ENCODE measurements at regions not wholly inside any gene's neighbourhood (a gene's known extent, or its start where the extent isn't known, plus 50 kb on each side); places are given as distances from the start of the nearest gene placed in this dataset.

DNA sequence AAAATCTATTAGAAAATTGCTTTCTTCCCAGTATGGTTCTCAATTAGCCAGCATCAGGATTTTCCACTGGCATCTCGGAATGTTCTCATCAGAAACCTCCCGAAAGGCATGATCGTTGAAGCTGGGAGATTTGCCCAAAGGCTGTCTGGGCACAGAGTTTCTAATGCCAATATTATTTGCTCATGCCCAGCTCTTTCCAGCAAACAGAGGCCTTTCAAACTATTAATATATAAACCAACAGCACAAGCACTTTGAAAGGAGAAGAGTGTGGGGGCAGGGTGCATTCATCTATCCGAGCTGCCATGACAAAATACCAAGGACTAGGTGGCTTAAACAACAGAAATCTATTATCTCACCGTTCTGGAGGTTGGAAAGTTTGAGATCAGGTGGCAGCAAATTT lies 88.3 kb upstream of the MSX1 start:
- no peak for DNase-seq

DNA sequence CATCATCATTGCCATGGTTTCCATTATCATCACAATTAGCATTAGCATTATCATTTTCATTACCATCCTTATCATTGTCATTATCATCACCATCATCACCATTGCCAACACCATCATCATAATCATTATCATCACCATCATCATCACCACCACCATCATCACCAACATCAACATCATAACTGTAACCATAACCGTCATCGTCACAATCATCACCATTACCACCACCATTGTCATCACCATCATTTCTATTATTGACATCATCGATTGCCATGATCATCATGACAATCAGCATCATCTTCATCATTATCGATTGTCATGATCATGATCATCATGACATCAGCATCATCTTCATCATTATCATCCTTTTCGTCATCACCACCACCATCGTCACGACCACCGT lies 88.9 kb upstream of the MSX1 start:
- no peak for DNase-seq

DNA sequence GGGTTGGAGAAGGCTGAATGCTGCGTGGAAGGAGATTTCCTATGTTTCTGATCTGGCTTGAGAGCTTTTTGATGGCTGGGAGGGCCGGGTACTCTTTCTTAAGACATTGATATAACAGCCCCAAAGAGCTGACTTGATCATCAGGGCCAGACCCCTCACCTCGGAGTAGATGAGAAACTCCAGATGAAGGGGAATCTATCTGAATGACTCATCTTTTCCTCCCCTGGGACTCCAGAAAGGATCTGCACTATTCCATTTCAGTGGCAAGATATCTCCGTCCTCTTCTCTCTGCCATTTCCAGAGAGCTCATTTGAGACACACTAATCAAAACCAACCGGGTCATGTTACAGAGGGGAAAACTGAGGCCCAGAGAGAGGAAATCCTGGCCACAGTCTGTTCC lies 92.9 kb upstream of the MSX1 start:
- DNase-seq = no peak

DNA sequence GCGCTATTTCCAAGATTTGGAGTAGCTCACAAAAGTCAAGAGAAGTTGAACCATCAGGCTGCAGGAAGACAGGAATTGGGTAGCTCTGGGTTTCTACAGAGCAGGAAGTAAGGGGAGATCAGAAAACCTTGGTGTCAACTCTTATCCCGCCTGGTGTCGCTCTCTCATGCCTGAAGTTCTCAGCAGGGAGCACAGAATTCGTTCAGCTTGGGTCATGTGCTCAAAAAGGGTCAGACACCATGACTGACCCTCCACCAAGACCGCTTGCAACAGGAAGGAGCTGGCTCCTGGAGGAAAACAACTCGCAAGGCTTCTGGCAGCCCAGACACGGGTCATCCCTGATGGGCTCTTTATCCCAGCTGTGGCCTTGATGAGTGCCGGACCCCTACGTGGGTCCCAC lies 93.7 kb upstream of the MSX1 start:
- DNase-seq = no peak

DNA sequence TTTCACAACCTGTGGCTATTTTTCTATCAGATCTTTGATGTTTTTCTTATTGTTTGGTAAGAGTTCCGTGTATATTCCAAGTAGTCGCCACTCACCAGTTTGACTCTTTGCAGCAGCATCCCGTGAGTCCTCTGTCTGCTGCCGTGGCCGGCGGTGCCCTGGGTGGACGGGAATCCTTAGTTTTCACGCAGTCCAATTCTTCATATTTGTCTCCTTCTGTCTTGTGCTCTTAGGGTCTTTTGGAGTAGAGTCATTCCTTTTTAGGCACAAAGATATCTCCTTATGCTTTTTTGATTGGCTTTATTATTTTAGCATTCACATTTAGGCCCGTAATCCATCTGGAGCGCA lies 94.9 kb upstream of the MSX1 start:
- DNase-seq = no peak

DNA sequence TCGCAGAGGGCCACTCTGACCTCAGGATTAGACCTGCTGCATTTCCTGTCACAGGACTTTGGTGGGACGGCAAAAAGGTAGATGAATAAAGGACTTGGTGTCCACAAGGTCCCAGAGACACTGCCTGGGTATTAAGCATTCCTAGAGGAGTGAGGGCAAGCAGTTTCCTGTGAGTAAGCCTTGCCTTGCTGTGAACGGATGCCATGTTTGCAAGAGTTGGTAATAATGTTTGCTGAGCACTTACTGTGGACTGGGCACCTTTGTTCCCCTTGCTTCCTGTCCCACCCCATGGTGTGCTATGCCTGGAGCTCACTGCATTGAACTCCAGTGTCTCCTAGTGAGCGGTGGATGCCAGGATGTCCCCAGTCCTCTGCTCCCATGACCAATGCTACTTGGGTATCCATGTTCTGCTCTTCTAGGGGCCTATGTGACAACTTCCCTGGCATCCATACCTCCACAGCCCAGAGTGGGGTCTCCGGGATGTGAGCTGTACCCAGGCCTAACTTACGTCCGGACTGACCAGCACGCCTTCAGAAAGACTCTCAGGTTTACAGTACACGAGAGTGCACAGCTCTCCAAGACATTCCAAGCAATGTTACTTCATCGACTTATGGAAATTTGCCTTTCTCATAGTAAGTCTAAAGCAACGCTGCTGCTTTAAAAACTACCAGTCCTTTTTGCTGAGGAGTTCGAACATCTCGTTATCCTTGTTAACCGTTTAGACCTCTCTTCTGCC lies 95.5 kb upstream of the MSX1 start:
- DNase-seq = no peak

DNA sequence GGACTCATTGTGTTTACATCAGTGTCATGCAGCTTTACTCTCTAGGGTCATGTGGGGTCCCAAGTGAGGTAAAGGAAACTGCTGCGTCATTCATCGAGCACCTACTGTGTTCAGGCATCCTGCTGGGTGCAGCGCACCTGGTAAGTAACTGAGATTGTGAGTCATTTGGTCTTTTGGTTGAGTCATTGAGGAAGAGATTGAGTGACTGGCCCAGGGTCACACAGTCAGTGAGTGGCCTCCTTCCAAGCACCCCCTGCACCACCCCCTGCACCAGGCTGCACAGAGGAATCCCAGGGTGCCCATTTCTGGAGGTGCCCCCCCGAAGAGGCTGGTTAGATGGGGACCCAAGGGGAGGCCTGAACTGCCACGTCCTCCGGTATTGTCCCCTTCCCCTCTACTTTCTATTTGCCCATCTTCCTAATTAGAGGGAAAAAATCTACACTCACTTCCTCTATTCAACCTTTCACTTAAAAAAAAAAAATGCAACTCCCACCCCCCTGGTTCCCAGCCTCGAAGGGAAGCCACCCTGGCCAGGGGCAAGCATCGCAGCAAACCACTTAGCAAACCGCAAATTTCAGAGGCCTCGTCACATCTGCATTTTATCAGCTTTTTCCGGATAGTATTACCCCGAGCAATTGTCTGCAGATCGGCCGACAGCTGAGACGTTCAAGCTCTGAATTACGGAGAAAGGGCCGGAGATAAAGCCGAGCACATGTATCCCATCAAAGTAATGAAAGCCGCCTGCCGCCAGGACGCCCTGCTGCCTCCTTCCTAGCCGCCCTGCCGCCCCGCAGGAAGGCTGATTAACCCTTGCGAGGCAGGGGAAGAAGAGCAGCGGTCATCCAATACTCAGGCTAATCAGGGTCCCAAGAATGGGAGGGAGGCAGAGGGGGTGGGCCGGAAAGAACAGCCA lies 96.3 kb upstream of the MSX1 start:
- no peak for DNase-seq

DNA sequence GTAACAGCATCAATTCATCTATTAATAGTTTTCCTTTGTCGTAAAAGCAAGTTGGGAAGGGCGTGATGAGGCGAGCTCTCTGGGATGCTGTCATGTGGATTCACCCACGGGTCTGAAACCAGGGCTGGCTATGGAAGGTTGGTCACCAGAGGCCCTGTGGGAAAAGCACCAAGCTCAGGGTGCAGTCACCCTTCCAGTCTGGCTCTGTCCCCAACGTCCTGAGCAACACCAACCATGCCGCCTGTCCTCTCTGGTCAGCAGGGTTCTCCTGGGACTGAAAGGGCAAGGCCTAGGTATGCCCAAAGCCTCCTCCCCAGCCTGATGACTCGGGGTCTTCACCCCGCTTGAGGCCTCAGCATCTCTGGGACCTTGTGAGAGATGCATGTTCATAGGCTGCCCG lies 97.2 kb upstream of the MSX1 start:
- DNase-seq = no peak

DNA sequence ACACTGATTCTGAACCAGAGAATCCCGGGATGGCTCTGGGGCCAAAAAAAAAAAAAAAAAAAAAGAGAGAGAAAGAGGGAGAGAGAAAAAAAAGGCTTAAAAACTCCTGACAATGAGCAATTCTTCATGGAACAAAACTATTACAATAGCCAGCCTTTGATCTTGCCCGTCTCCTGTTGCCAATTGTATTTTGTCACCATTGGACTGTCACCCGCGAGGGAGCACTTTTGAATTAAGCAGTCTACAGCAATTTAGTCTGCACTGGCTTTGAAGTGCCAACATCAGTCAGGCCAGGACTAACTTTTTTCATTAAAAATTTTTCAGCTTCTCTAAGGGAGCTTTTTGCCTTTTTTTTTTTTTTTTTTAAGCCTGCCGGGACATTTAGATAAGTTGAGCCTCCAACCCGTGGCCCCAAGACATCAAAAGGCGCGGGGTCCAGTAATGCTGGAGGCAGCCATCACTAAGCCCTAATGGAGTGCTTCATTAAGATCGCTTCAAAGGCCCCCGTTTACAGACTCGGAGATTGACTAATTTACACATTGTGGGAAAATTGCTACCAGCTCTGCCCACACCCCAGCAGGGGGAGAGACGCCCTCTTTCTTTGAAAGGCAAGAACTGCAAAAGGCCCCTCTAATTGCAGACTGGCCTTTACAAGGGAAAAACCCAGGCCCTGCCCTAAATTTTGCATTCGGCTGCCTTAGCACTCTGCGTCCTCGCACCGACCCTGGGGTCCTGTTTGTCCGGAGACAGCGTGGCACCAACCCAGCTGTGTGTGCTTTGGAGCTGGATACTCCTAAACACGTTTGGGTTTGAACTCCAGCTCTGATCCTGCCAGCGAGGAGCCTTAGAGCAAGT lies 98.1 kb upstream of the MSX1 start:
- DNase-seq = no peak

DNA sequence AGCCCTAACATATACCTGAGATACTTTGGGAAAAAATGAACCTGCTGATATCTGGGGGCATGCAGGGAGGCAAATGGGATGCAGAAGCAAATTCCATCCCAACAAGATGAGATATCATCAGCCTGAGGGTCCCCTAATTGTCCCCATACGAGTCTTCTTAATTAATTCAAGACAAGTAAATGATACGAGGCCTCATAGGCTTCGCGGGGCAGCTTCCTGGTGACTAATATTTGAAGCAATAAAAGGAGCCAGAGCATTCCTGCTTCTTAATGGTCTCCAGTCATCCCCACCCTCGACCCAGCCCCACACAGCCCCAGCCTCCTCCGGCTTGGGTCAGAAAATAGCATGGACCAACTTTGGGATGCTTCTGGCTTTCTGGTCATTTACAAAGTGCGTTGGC lies 99.6 kb upstream of the MSX1 start:
- DNase-seq = no peak

DNA sequence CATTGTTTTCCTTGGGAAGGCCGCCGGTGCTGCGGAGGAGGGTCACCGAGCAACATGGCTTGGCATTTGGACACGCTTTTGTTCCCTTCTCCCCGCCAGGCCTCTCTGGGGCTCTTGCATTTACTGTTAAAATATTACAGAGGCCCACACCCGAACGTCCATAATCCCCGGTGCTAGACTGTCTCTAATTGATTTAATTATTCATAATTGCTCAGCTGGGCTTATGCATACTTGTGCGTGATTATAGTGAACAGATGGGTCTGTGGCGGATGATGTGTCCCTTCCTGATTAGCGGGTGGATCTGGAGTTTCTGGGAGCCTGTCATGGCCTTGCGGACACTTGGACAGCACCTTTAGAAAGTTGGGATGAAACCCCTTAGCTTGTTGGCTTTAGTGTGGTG lies 100.2 kb upstream of the MSX1 start:
- DNase-seq = no peak

DNA sequence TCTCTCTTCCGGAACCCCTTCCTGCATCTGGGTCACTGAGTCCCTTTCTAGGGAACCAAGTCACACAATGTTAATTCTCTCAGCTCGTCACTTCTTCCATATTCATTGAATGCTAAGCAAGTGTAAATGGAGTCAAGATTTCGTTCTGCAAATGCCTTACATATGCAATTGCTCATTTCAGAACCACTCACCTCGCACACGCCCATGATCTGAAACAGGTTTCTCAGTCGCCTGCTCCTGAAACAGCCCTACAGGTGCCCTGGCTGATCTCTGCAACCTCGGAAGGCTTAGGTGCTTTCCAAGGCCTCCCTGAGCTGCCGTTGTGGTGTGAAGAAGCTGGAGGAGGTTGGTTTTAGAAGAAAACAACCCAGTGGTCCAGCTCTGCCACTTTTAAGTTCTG lies 100.8 kb upstream of the MSX1 start:
- no peak for DNase-seq

DNA sequence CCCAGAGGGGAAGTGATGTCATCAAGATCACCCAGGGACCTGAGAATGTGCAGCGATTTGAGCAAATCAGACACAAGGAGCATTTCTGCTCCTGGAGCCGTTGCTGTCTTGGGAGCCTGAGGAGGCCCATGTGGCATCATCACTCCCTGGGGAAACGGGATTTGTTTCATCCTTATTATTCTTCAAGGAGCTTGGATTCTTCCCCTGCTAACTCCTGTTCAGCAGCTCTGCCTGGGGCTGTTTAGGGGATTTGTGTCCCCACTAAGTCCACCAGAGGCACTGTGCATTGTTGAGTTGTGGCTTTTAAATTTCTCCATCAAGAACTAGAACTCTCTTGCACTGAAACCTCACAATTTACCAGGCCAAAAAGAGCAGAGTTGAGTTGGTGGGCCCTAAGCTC lies 104.2 kb upstream of the MSX1 start:
- DNase-seq = no peak

DNA sequence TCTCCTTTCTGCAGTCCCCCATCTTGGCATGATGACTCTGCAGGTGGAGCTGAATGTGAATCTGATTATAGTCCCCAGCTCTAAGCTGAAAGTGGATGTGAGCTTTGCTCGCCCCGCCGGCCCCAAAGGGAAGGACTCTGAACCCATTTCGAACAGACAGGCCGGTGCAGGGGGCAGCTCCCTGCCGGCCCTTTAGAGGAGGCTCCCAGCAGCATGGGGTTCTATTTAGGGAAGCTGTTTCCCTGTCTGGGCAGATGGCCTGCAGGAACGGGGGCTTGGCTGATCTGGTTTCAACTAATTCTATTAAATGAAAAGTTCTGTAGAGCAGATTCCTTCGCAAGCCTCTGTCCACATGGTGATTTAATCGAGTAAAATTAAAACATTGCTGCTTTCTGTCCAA lies 104.8 kb upstream of the MSX1 start:
- no peak for DNase-seq

DNA sequence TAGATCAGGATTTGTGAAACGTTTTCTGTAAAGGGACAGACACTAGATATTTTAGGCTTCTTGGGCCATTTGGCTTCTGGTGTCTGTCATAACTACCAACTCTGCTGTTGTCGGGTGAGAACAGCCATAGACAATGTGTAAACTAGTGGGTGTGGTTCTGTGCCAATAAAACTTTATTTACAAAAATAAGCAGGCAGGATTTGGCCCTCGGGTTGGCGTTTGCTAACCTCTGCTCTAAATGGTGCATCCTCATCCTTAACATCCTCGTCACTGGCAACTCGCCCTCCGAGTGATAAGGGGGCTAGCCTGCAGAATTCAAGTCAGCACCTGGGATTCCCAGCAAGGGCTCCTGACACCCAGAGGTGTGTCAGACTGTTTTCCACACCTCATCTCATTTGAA lies 105.8 kb upstream of the MSX1 start:
- no peak for DNase-seq

DNA sequence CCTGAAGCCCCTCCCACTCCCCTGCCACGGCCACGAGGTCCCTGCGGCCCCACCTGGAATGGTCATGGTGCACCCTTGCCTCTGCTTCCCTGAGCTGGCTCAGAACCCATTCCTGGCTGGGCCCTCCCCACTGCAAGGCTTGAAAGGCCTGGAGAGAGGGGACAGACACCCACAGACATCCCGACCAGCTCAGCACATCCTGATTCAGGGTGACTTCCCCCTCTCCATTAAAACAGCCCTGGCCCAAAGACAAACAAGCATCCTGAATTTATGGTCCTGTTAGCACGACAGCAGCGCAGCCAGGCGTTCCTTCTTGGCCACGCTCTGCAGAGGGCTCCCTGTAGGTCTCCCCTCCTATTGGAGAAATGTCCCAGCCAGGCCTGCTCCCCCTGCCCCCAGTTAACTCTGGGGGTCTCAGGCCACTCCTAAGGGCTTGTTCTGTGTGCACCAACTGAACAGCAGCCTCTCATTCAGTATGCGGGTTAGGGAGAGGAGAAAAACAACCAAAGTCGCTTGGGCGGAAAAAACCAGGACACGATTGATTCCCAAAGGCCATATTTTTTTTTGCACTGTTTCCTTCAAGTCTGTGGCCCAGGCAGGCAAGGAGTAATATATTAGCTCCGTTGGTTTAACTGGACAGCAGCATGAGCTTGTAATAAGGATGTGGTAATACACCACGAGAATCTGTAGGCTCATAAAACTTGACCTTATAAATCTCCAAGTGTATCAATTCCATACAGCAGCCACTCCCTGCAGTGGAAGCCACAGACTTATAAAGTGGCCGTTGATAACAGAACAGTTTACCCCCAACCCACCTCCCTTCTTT lies 106.7 kb upstream of the MSX1 start:
- DNase-seq = no peak

DNA sequence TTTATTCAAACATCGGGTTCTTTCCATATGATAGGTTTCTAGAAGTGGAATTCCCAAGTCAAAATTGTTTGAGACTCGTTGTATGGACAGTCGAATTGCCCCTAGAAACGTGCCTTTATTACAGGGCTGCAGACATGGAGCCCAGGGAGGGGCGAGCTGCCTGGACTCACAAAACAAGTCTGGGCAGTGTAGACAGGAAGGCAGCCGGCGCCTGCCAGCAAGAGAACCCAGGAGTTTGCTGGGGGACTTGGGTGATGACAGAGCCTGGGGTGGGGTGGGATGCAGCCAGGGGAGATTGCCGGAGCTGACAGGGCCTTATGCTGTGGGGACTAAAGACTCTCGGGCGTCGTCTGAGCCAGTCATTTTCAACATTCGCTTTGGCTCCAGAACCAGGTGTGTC lies 107.4 kb upstream of the MSX1 start:
- DNase-seq = no peak

DNA sequence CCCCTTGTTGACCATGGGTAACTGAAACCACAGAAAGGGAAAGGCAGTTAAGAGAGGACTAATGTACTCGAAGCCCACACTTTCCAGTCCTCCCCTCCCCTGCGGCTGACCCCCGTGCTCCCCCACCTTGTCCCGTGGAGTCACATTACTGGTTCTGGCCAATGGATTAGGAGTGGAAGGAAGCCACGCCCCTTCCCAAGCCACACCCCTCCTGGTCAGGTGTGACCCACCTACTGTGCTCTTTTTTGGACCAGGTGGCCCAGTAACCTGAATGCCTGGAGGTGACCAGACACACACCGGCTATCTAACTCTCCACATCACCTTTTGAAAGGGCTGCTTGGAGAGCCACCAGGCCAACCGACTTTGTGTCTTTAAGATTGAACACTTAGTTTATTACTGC lies 109.3 kb upstream of the MSX1 start:
- no peak for DNase-seq

DNA sequence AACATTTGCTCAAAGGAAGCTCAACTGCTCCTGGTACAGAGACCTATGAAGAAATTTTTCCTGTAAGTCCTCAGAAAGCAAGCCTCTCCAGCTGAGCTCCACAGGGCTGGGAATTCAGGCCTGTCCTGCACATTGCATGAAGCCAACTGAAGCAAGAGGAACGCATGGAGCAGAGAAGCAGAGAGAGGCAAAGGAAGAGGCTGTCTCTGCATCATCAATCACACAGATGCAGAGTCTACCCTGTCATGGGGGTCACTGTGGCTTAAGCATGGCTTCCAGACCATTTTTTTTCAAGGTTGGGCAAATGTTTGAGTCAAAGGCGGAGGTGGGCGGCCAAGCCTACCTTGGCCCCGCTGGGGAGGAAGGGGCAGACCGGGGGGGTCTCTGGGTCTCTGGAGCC lies 110.3 kb upstream of the MSX1 start:
- DNase-seq = no peak

DNA sequence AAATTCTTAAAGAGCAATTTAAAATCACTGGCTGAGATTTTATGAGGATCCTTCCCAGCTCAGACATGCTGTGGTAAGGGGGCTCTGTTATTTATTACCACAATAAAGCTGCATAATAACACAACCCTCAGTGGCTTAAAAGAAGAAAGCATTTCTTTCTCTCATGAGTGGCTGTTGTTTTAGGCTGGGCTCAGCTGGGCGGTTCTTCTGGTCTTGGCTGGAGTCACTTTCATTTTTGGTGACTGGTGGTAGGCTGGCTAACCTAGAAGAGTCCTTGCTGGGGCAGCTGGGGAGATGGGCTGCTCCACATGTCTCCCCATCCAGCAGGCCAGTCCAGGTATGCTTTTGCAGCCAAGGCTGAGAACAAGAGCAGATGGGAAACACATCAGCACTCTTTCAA lies 113.0 kb upstream of the MSX1 start:
- no peak for DNase-seq

DNA sequence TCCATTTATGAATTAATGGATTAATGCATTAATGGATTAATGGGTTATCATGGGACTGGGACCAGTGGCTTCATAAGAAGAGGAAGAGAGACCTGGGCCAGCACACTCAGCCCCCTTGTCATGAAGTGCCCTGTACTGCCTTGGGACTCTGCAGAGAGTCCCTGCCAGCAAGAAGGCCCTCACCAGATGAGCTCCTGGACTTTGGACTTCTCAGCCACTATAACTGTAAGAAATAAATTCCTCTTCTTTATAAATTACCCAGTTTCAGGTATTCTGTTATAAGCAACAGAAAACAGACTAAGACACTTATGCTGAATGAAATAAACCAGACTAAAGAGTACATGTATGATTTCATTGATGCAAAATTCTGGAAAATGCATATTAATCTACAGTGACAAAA lies 119.4 kb upstream of the MSX1 start:
- DNase-seq = no peak

DNA sequence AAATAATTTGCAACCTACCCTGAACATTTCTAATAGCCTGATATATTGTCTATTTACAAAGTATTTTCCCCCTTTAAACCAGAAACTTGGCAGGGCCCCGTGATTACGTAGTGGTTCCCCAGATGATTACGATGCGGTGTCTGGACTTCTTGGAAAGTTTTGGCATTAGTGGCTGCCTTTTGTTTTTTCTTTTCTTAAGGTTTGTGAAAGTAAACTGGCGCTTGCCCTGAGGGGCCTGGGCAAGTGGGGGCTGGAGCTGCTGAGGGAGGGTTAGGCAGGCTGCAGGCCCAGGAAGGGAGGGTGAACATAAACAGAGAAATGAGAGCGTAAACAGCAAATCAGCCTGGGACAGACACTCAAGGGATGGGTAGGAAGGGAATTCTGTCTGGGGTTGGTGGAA lies 123.6 kb upstream of the MSX1 start:
- DNase-seq = no peak
